ENCODE measurements at regions not wholly inside any gene's neighbourhood (a gene's known extent, or its start where the extent isn't known, plus 50 kb on each side); places are given as distances from the start of the nearest gene placed in this dataset.

GRCh38 chr2:67838205-67838604, 224.6 kb downstream of the C1D start:
- no peak for DNase-seq

GRCh38 chr2:67839242-67839641, 223.6 kb downstream of the C1D start:
- DNase-seq: no peak

DNA sequence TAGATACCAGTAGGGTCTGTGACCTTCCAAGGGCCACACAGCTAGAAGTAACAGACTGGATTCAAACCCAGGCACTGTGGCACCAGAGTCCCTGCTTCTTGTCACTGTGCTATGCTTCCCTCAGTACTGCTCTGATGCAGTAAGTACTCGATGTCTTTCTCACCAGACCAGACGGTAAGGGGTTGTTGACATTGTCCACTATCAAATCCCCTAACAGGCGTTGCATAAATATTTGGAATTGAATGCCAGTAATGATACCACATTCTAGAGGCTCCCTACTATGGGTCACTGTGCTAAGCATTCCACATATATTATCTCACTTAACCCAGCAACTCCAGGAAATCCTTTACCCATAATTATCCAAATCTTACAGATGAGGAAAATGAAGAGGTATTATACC, 223.1 kb downstream of the C1D start:
- DNase-seq: no peak

GRCh38 chr2:67840460-67841068, 222.2 kb downstream of the C1D start:
- peak; percentile 5 for DNase-seq

DNA sequence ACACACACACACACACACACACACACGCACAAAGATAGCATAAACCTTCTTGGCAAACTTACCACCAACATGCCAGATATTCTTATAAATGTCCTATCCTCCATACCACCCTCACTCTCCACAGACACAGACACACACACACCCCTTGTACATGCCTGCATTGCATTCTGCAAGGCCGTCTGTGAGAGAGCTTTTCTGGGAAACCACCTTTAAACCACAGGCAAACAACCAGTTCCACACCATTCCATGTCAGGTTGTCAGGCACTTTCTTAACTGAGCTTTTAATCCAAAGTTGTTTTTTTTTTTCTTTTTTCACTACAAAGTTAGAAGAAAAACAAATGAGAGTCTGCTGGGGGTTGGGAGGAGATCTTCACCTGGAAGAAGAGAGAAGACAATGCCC, 221.1 kb downstream of the C1D start:
- DNase-seq: no peak

DNA sequence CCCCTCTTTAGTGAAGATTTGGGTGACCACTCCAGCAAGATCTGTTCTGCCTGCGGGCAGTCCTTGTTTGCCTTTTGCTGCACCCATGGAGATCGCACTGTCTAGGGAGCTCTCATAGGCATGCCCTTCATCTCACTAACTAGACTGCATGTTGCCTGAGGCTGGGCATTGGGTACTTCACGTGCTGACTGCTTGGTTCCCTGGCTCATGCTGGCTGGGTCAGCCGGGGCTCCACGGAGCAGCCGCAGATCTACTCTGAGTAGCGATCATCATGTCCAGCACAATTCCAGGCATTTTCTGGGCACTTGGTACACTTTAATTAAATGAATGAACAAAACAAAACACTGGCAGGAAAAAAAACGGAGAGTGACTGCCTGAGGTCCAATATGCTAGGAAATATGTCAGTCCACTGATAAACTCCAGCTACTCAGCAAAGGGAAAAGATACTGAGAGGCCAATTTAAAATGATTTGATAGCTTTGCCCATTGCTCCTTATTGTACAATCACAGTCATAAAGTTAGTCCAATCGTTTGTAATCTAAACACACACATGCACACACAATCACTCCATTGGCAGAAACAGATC, 220.3 kb downstream of the C1D start:
- no peak for DNase-seq

DNA sequence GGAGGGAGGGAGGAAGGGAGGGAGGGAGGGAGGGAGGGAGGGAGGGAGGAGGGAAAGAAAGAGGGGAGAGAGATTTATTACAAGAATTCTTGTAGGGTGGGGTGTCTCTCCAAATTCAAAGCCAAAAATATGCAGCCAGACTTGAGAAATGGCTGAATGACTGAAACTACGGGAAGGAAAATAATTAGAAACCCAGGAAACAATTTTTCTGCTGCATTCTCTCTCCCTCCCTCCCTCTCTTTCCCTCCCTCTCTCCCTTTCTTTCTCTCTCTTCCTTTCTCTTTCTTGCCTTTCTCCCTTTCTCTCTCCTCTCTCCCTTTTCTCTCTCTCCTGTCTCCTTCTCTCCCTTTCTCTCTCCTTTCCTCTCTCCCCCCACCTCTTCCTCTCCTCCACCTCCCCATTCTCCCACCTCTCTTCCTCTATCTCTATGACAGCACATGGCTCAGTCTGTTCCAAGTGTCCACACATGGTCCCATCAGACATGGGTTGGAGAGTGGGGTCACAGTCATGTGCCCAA, 218.7 kb downstream of the C1D start:
- DNase-seq: no peak

GRCh38 chr2:67845621-67846369, 217.0 kb downstream of the C1D start:
- no peak for DNase-seq

DNA sequence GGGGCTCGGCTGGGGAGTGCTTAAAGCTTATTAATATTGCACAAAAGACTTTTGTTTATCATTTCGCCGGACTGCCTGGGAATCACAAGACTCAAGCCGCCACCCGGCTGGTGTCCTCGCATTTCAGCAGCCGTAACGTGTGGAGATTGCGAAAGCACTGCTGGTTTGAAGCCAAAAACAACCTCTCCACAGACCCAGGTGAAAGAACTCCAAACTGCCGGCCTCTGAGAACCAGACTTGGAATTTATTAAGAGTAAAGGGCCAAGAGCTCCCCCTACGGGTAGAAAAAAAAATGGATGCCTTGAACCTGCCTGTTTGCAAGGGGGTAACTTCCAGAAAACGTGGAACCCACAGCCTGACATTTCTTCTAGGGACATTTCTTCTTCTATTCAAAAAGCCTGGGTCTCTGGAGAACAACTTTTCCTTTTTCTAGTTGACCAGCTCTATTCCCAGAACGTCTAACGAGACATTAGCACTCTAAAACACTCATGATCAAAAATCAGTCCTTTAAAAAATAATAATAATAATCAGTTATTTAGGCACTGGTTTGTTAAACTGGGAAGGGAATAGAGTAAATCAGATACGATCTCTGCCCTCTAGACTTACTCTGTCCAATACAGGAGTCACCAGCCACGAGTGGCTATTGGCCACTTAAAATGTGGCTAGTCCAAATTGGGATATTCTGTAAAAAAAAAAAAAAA, 216.3 kb downstream of the C1D start:
- peak; percentile 6 for DNase-seq

GRCh38 chr2:67848551-67849285, 214.1 kb downstream of the C1D start:
- DNase-seq: no peak

GRCh38 chr2:67851016-67851415, 211.8 kb downstream of the C1D start:
- no peak for DNase-seq

- DNase-seq: no peak
These were observed 210.6 kb downstream of the C1D start for GRCh38 chr2:67851956-67852824.

- no peak for DNase-seq
These were observed 208.6 kb downstream of the C1D start for GRCh38 chr2:67854103-67854743.

DNA sequence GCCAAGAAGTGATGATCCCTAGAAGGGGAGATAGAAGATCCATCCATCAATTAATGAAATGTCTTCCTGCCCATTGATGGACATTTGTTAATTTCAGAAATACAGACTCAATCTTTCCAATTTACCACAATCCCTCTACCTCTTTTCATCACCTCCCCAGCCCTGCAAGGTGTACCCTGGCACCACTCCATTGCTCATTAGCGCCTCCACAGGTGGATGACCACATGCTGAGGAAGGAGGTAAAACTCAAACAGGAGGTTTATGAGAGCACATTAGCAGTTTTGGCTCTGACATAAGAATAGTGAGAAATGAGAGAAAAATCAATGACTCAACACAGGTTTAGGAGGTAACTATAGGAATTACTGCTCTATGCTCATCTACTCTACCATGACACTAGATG, 208.0 kb downstream of the C1D start:
- no peak for DNase-seq

DNA sequence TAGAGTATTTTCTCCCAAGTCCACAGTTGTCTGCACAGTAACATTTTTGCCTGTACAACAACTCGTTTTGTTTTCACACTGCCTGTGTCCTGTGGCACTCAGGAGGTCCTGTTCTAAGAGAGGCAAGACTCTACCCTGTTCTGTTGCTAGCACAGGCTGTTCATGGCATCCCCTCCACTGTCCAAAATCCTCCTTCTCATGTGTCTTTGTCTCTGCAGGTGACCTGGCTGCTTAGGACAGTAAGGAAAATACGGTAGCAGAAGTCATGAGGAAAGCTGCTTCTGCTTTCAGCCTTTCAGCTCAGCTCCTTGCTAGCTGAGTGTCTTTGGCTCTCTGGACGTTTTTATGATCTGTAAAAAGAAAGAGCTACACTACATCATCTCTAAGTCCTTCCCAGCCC, 205.9 kb downstream of the C1D start:
- no peak for DNase-seq

DNA sequence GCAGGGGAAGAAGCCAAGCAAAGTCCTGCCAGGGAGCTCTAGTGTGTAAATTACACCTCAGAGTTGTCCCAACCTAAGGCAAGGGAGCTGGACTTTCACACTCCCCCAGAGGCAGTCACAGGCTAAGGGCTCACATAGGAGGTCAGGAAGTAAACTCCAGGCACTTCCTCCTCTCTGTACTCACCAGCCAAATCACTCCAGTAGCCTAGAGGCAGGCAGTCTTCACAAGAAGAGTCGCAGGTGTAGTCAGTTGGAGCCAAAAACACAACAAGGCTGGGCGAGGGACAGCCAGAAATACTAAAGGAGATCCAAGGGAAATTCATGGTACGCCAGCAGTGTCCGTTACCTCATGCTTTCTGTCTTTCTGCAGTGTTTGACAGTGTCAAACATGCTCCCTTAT, 205.0 kb downstream of the C1D start:
- no peak for DNase-seq

GRCh38 chr2:67858886-67859285, 203.9 kb downstream of the C1D start:
- DNase-seq: no peak

DNA sequence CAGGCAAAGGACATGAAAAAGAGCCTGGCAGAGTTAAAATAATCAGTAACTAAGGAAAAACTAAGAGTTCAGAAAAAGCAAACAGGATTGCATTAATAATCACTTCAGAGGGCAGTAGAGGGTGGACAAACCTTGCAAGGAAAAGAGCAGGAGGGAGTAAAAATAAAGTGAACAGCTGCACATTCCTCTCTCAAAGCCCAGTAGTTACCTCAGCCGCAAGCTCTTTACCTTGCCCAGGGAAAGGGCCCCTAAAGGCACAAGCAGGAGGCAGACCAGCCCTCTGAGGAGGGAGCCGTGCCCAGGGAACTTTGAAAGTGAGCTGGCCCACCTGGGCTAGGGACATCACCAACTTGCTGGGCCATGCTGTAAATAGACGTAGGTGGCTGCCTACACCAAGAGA, 196.9 kb downstream of the C1D start:
- no peak for DNase-seq

DNA sequence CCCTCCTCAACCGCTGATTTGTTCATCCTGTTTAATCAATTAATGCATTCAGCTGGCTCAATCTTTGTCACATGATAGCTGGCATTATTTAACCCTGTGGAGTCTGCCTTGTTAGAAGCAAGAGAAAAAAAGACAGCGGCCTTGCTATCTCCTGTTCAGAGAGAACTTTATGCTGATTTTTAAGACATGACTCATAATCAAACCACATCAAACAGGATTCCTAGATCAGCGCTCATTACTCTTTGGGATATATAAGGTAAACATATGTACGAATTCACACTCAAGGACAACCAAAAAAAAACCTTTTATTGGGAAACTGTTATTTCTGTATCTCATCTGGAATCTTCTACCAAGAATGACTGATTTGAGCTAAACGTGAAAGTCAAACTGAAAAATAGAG, 195.1 kb downstream of the C1D start:
- DNase-seq: no peak

GRCh38 chr2:67871686-67872412, 191.0 kb downstream of the C1D start:
- no peak for DNase-seq

Measured in occipital lobe (tissue), 1 donor.